ENCODE measurements at regions not wholly inside any gene's neighbourhood (a gene's known extent, or its start where the extent isn't known, plus 50 kb on each side); places are given as distances from the start of the nearest gene placed in this dataset.

GRCh38 chr7:50155755-50156154 lies 62.7 kb upstream of the ZPBP start:
- no peaks in the 10 kb centered on the region for H3K9me3 ChIP-seq (ENCODE audit: control insufficient read depth, low read length)
- H3K27me3 ChIP-seq (replicated peaks; ENCODE audit: control insufficient read depth, insufficient read depth, low read length, poor library complexity, severe bottlenecking): no peaks in the 10 kb centered on the region
- no peak for DNase-seq
- no peaks in the 10 kb centered on the region for H3K36me3 ChIP-seq (ENCODE audit: control insufficient read depth, insufficient read depth, low read length)
- H3K4me3 ChIP-seq (ENCODE audit: insufficient read depth, low read depth, low read length, poor library complexity, severe bottlenecking): no peak overlapping the region
- H3K4me1 ChIP-seq (ENCODE audit: control insufficient read depth, insufficient read depth, low read length, poor library complexity, severe bottlenecking): peaks cover 12% of the 10 kb centered on the region
- H3K27ac ChIP-seq (ENCODE audit: insufficient read depth, low read length, poor library complexity, severe bottlenecking): peak overlapping the region; percentile 21

GRCh38 chr7:50153995-50154394 lies 60.9 kb upstream of the ZPBP start:
- no peak overlapping the region for H3K27ac ChIP-seq (ENCODE audit: insufficient read depth, low read length, poor library complexity, severe bottlenecking)
- no peaks in the 10 kb centered on the region for H3K9me3 ChIP-seq (ENCODE audit: control insufficient read depth, low read length)
- no peaks in the 10 kb centered on the region for H3K36me3 ChIP-seq (ENCODE audit: control insufficient read depth, insufficient read depth, low read length)
- no peaks in the 10 kb centered on the region for H3K27me3 ChIP-seq (replicated peaks; ENCODE audit: control insufficient read depth, insufficient read depth, low read length, poor library complexity, severe bottlenecking)
- H3K4me1 ChIP-seq (ENCODE audit: control insufficient read depth, insufficient read depth, low read length, poor library complexity, severe bottlenecking): peaks cover 15% of the 10 kb centered on the region
- DNase-seq: no peak
- H3K4me3 ChIP-seq (ENCODE audit: insufficient read depth, low read depth, low read length, poor library complexity, severe bottlenecking): no peak overlapping the region

- peaks cover 18% of the 10 kb centered on the region for H3K4me1 ChIP-seq (ENCODE audit: control insufficient read depth, insufficient read depth, low read length, poor library complexity, severe bottlenecking)
- no peak overlapping the region for H3K4me3 ChIP-seq (ENCODE audit: insufficient read depth, low read depth, low read length, poor library complexity, severe bottlenecking)
- no peak overlapping the region for H3K27ac ChIP-seq (ENCODE audit: insufficient read depth, low read length, poor library complexity, severe bottlenecking)
- DNase-seq: no peak
- H3K36me3 ChIP-seq (ENCODE audit: control insufficient read depth, insufficient read depth, low read length): no peaks in the 10 kb centered on the region
- no peaks in the 10 kb centered on the region for H3K9me3 ChIP-seq (ENCODE audit: control insufficient read depth, low read length)
- H3K27me3 ChIP-seq (replicated peaks; ENCODE audit: control insufficient read depth, insufficient read depth, low read length, poor library complexity, severe bottlenecking): no peaks in the 10 kb centered on the region
Measured at GRCh38 chr7:50153148-50153547, 60.1 kb upstream of the ZPBP start.

GRCh38 chr7:50152486-50152885 lies 59.4 kb upstream of the ZPBP start:
- Histone ChIP-seq H3K27me3 (replicated peaks; ENCODE audit: control insufficient read depth, insufficient read depth, low read length, poor library complexity, severe bottlenecking) (no peaks in the 10 kb centered on the region), H3K4me1 (ENCODE audit: control insufficient read depth, insufficient read depth, low read length, poor library complexity, severe bottlenecking) (peaks cover 24% of the 10 kb centered on the region), H3K36me3 (ENCODE audit: control insufficient read depth, insufficient read depth, low read length) (no peaks in the 10 kb centered on the region)

GRCh38 chr7:50151661-50152060 lies 58.6 kb upstream of the ZPBP start:
- H3K27ac ChIP-seq (ENCODE audit: insufficient read depth, low read length, poor library complexity, severe bottlenecking): no peak overlapping the region
- no peak for DNase-seq
- peaks cover 23% of the 10 kb centered on the region for H3K4me1 ChIP-seq (ENCODE audit: control insufficient read depth, insufficient read depth, low read length, poor library complexity, severe bottlenecking)
- no peaks in the 10 kb centered on the region for H3K36me3 ChIP-seq (ENCODE audit: control insufficient read depth, insufficient read depth, low read length)
- no peaks in the 10 kb centered on the region for H3K9me3 ChIP-seq (ENCODE audit: control insufficient read depth, low read length)
- H3K27me3 ChIP-seq (replicated peaks; ENCODE audit: control insufficient read depth, insufficient read depth, low read length, poor library complexity, severe bottlenecking): no peaks in the 10 kb centered on the region
- H3K4me3 ChIP-seq (ENCODE audit: insufficient read depth, low read depth, low read length, poor library complexity, severe bottlenecking): no peak overlapping the region

More at GRCh38 chr7:50152486-50152885, 59.4 kb upstream of the ZPBP start:
- H3K9me3 ChIP-seq (ENCODE audit: control insufficient read depth, low read length): no peaks in the 10 kb centered on the region
- no peak overlapping the region for H3K4me3 ChIP-seq (ENCODE audit: insufficient read depth, low read depth, low read length, poor library complexity, severe bottlenecking)
- H3K27ac ChIP-seq (ENCODE audit: insufficient read depth, low read length, poor library complexity, severe bottlenecking): no peak overlapping the region
- no peak for DNase-seq

GRCh38 chr7:50151001-50151400 lies 58.0 kb upstream of the ZPBP start:
- H3K4me1 ChIP-seq (ENCODE audit: control insufficient read depth, insufficient read depth, low read length, poor library complexity, severe bottlenecking): peaks cover 16% of the 10 kb centered on the region
- H3K27ac ChIP-seq (ENCODE audit: insufficient read depth, low read length, poor library complexity, severe bottlenecking): no peak overlapping the region
- no peak overlapping the region for H3K4me3 ChIP-seq (ENCODE audit: insufficient read depth, low read depth, low read length, poor library complexity, severe bottlenecking)
- no peaks in the 10 kb centered on the region for H3K9me3 ChIP-seq (ENCODE audit: control insufficient read depth, low read length)
- no peaks in the 10 kb centered on the region for H3K36me3 ChIP-seq (ENCODE audit: control insufficient read depth, insufficient read depth, low read length)
- no peak for DNase-seq
- no peaks in the 10 kb centered on the region for H3K27me3 ChIP-seq (replicated peaks; ENCODE audit: control insufficient read depth, insufficient read depth, low read length, poor library complexity, severe bottlenecking)

- Histone ChIP-seq H3K4me3 (ENCODE audit: insufficient read depth, low read depth, low read length, poor library complexity, severe bottlenecking) (no peak overlapping the region), H3K9me3 (ENCODE audit: control insufficient read depth, low read length) (no peaks in the 10 kb centered on the region), H3K4me1 (ENCODE audit: control insufficient read depth, insufficient read depth, low read length, poor library complexity, severe bottlenecking) (peaks cover 13% of the 10 kb centered on the region), H3K27me3 (replicated peaks; ENCODE audit: control insufficient read depth, insufficient read depth, low read length, poor library complexity, severe bottlenecking) (no peaks in the 10 kb centered on the region), H3K27ac (ENCODE audit: insufficient read depth, low read length, poor library complexity, severe bottlenecking) (peak overlapping the region; percentile 64), H3K36me3 (ENCODE audit: control insufficient read depth, insufficient read depth, low read length) (no peaks in the 10 kb centered on the region)
- DNase-seq: no peak
Measured at GRCh38 chr7:50149369-50149768, 56.3 kb upstream of the ZPBP start.

GRCh38 chr7:50147951-50148808 lies 55.1 kb upstream of the ZPBP start:
- Histone ChIP-seq H3K9me3 (ENCODE audit: control insufficient read depth, low read length) (no peaks in the 10 kb centered on the region), H3K27ac (ENCODE audit: insufficient read depth, low read length, poor library complexity, severe bottlenecking) (peak overlapping the region; percentile 64), H3K36me3 (ENCODE audit: control insufficient read depth, insufficient read depth, low read length) (no peaks in the 10 kb centered on the region), H3K4me1 (ENCODE audit: control insufficient read depth, insufficient read depth, low read length, poor library complexity, severe bottlenecking) (peaks cover 13% of the 10 kb centered on the region), H3K27me3 (replicated peaks; ENCODE audit: control insufficient read depth, insufficient read depth, low read length, poor library complexity, severe bottlenecking) (no peaks in the 10 kb centered on the region), H3K4me3 (ENCODE audit: insufficient read depth, low read depth, low read length, poor library complexity, severe bottlenecking) (no peak overlapping the region)
- peak in 1 of 3 donors; percentile 32 for DNase-seq

- H3K27ac ChIP-seq (ENCODE audit: insufficient read depth, low read length, poor library complexity, severe bottlenecking): no peak overlapping the region
- DNase-seq: no peak
- H3K4me3 ChIP-seq (ENCODE audit: insufficient read depth, low read depth, low read length, poor library complexity, severe bottlenecking): no peak overlapping the region
- no peaks in the 10 kb centered on the region for H3K36me3 ChIP-seq (ENCODE audit: control insufficient read depth, insufficient read depth, low read length)
- H3K9me3 ChIP-seq (ENCODE audit: control insufficient read depth, low read length): no peaks in the 10 kb centered on the region
- H3K4me1 ChIP-seq (ENCODE audit: control insufficient read depth, insufficient read depth, low read length, poor library complexity, severe bottlenecking): peaks cover 19% of the 10 kb centered on the region
- H3K27me3 ChIP-seq (replicated peaks; ENCODE audit: control insufficient read depth, insufficient read depth, low read length, poor library complexity, severe bottlenecking): no peaks in the 10 kb centered on the region
Measured at GRCh38 chr7:50146692-50147091, 53.6 kb upstream of the ZPBP start.

GRCh38 chr7:50145801-50146338 lies 52.8 kb upstream of the ZPBP start:
- no peaks in the 10 kb centered on the region for H3K27me3 ChIP-seq (replicated peaks; ENCODE audit: control insufficient read depth, insufficient read depth, low read length, poor library complexity, severe bottlenecking)
- no peak for DNase-seq
- H3K9me3 ChIP-seq (ENCODE audit: control insufficient read depth, low read length): no peaks in the 10 kb centered on the region
- H3K27ac ChIP-seq (ENCODE audit: insufficient read depth, low read length, poor library complexity, severe bottlenecking): no peak overlapping the region
- H3K36me3 ChIP-seq (ENCODE audit: control insufficient read depth, insufficient read depth, low read length): no peaks in the 10 kb centered on the region
- H3K4me1 ChIP-seq (ENCODE audit: control insufficient read depth, insufficient read depth, low read length, poor library complexity, severe bottlenecking): peaks cover 19% of the 10 kb centered on the region
- H3K4me3 ChIP-seq (ENCODE audit: insufficient read depth, low read depth, low read length, poor library complexity, severe bottlenecking): no peak overlapping the region
